Activated CD8-positive, alpha-beta memory T cell treated with anti-CD3 and anti-CD28 coated beads, Interleukin-2, amount 10 ng/mL, durations not matched to agents 7 days and 5 days (primary cell): ENCODE measurements at regions not wholly inside any gene's neighbourhood (a gene's known extent, or its start where the extent isn't known, plus 50 kb on each side); places are given as distances from the start of the nearest gene placed in this dataset.

Experiments
- ATAC-seq: fragments of 150-1000 bp; cut with Tn5 transposase; one replicate; pipeline ENCODE4 v1.10.0; 2021; ENCODE audit warnings: moderate library complexity
- CTCF ChIA-PET: fragments of 350-600 bp; sonication (Branson Sonifier 250); formaldehyde crosslinking; loops from one replicate; lab custom pipeline; 2021; ENCODE audit warnings: antibody characterized with exemption; lab: Charles Lee
- DNase-seq: peaks from one replicate; pipeline ENCODE4 v3.0.0-alpha.2; 2020
- H3K27ac Mint-ChIP-seq: one replicate; pipeline ENCODE4 v1.8.0; 2021; ENCODE audit warnings: mild to moderate bottlenecking, mixed read lengths
- H3K27me3 Mint-ChIP-seq: one replicate; pipeline ENCODE4 v1.8.0; 2021; ENCODE audit warnings: mixed read lengths
- H3K36me3 Mint-ChIP-seq: one replicate; pipeline ENCODE4 v1.8.0; 2021; ENCODE audit warnings: mild to moderate bottlenecking, mixed read lengths
- H3K4me1 Mint-ChIP-seq: one replicate; pipeline ENCODE4 v1.8.0; 2021; ENCODE audit warnings: mixed read lengths
- H3K4me3 Mint-ChIP-seq: one replicate; pipeline ENCODE4 v1.8.0; 2021; ENCODE audit warnings: mild to moderate bottlenecking, moderate library complexity, mixed read lengths
- H3K9me3 Mint-ChIP-seq: one replicate; pipeline ENCODE4 v1.8.0; 2022; ENCODE audit warnings: low read depth, mixed read lengths

DNA sequence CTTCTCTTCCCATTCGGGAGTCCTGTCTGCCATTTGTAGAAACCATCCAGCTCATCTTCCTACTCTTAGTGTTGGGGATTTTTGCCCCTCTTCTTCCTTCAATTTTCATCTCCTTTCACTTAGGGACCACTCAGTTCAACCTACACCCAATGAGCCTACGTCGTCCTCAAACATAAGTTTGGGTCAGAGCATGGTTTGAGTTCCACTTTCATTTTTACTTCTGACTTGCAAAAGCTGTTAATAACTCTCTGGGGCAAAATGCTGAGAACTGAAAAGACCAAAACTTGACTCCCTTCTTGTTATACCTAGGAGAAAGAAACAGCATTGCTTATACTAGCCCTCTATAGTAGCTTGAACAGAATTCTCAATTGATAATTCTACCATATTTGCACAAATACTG is 381.5 kb upstream of the MPDZ start:
- H3K36me3 Mint-ChIP-seq = no peaks in the 10 kb centered on the region
- ATAC-seq = no peak
- H3K4me1 Mint-ChIP-seq = no peaks in the 10 kb centered on the region
- peaks cover 7% of the 10 kb centered on the region for H3K9me3 Mint-ChIP-seq
- no peak overlapping the region for H3K4me3 Mint-ChIP-seq
- no peak overlapping the region for H3K27ac Mint-ChIP-seq
- CTCF ChIA-PET = no interaction called here
- H3K27me3 Mint-ChIP-seq = no peaks in the 10 kb centered on the region
- no peak for DNase-seq

DNA sequence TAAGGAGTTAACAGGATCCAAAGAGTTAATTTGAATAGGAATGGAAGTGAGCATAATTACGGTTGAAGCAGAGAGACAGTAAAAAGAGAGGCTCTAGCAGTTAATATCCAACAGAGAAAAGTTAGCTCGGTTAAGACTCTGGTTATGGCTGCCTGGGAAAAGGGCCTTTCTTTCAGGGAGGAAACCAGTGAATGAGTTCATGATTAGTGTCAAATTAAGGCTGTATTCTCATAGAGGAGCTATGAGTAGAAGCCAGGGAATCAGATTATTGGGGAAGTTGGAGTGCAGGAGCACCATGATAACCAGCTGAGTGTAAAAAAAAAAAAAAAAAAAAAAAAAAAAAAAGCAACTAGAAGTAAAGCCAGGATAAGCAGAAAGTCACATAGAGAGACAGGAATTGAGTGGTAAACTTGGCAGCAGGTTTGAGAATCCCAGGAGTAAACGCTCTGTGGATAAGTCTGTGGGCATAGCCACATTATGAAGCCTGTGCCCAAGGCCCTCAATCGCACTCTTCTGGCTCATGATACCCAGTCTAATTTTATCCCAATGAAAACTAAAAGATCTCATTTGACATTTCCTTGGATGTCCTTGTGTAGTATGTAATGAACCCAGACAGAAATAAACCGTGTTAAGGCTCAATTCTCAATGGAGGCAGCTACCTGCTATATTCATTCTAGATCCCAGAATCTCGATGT is 372.6 kb upstream of the MPDZ start:
- H3K36me3 Mint-ChIP-seq = no peaks in the 10 kb centered on the region
- H3K4me3 Mint-ChIP-seq = no peak overlapping the region
- no peaks in the 10 kb centered on the region for H3K4me1 Mint-ChIP-seq
- CTCF ChIA-PET = no interaction called here
- DNase-seq (no peak), ATAC-seq (no peak)
- H3K27ac Mint-ChIP-seq = no peak overlapping the region
- H3K27me3 Mint-ChIP-seq = no peaks in the 10 kb centered on the region
- H3K9me3 Mint-ChIP-seq = peaks cover 6% of the 10 kb centered on the region

DNA sequence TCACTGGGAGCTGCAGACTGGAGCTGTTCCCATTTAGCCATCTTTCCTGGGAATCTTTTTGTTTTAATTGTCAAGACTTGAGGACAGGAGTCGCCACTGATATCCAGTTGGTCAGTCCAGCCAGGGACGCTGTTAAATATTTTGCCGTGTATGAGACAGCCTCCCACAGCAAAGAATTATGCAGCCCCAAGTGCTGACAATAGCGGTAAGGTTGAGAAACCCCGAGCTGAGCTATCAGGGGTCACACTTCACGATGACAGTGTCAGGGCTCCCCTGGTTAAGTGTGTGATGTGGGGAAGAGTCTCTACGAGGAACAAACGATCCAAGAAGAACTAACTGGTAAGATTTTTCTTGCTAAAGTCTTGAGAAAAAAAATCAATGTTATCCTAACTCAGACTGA is 372.0 kb upstream of the MPDZ start:
- Mint-ChIP-seq H3K4me1 (no peaks in the 10 kb centered on the region), H3K9me3 (peaks cover 7% of the 10 kb centered on the region), H3K36me3 (no peaks in the 10 kb centered on the region), H3K27ac (no peak overlapping the region), H3K4me3 (no peak overlapping the region), H3K27me3 (no peaks in the 10 kb centered on the region)
- ATAC-seq = no peak
- DNase-seq = no peak
- CTCF ChIA-PET = no interaction called here

DNA sequence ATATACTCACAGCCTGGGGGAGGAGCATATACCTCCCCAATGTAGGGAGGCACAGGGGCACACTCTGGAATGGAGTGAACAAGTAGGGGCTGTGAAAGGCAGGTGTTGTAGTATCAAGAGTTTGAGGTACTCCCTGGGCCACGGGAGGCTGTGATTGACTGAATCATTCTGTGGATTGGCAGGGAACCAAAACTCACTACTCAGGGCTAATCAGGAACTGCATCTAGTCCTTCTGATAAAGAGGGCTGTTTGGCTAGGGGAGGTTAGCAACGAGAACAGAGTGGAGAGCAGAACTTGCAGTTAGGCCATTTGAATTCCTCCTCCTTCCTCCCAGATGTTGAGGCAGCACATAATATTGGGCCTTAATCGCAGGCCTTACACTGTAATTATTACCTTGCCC is 369.2 kb upstream of the MPDZ start:
- H3K27me3 Mint-ChIP-seq = no peaks in the 10 kb centered on the region
- H3K9me3 Mint-ChIP-seq = peaks cover 5% of the 10 kb centered on the region
- H3K4me3 Mint-ChIP-seq = no peak overlapping the region
- CTCF ChIA-PET = no interaction called here
- no peak overlapping the region for H3K27ac Mint-ChIP-seq
- no peaks in the 10 kb centered on the region for H3K4me1 Mint-ChIP-seq
- H3K36me3 Mint-ChIP-seq = no peaks in the 10 kb centered on the region
- no peak for ATAC-seq
- no peak for DNase-seq

DNA sequence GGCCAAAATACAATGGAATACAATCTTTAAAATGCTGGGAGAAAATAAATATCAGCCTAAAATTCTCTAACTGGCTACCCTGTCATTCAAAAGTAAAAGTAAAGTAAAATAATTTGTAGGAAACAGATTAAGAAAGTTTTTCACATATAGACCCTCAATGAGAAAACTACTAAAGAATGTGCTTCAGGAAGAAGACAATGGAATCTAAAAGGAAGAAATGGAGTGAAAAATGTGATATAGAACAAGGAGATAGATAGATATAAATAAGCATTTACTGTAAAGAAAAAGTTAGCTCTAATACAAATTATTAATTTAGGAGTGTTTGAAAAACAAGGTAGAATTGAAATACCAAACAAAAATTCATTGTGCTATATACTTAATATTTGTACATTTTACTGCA is 368.6 kb upstream of the MPDZ start:
- ATAC-seq = no peak
- Mint-ChIP-seq H3K27ac (no peak overlapping the region), H3K36me3 (no peaks in the 10 kb centered on the region), H3K4me1 (no peaks in the 10 kb centered on the region), H3K4me3 (no peak overlapping the region), H3K27me3 (no peaks in the 10 kb centered on the region), H3K9me3 (peaks cover 5% of the 10 kb centered on the region)
- no peak for DNase-seq
- CTCF ChIA-PET = no interaction called here

DNA sequence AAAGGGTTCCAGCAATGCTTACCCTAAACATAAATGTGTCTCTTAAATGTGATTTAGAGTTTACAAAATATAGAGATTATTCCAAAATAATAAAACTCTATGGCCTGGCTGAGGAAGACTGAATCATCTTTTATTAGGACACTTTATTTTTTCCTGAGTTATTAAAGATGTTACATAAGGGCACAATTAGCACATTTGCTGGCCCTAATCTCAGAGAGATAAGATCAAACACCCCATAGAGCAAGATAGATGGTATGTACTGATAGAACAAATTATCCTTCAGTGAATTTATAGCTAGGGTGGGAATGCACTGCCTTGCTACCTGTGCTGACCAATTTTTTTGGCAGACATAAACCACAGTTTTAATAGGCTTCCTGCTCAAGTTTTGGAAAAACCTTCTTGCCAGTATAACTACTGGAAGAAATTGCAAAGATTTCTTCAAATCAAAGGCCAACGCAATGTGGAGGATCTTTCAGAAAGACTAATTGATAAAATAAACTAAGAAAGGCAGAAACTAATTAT is 367.1 kb upstream of the MPDZ start:
- ATAC-seq (no peak), DNase-seq (no peak)
- Mint-ChIP-seq H3K36me3 (no peaks in the 10 kb centered on the region), H3K27me3 (no peaks in the 10 kb centered on the region), H3K9me3 (peaks cover 5% of the 10 kb centered on the region), H3K4me1 (no peaks in the 10 kb centered on the region), H3K27ac (no peak overlapping the region), H3K4me3 (no peak overlapping the region)
- CTCF ChIA-PET = no interaction called here

DNA sequence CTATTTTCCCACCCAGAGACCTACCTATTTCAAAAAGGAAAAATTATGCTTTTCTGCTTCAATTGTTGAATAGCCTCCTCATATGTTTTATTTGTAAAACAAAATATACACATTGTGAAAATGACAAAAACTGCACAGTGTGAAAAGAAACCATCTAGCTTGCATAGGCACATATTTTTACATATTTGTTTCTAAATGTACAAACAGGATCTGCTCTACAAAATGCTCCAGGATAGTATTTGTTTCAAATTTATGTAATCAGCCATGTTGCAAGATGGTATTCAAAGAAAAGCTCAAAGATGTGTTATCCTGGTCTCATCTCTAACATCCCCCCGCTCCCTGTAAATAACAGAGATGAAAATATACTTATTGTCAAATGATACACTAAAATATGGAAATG is 366.1 kb upstream of the MPDZ start:
- H3K36me3 Mint-ChIP-seq = no peaks in the 10 kb centered on the region
- no peaks in the 10 kb centered on the region for H3K4me1 Mint-ChIP-seq
- no peak overlapping the region for H3K27ac Mint-ChIP-seq
- H3K9me3 Mint-ChIP-seq = peaks cover 5% of the 10 kb centered on the region
- no peak for ATAC-seq
- no peaks in the 10 kb centered on the region for H3K27me3 Mint-ChIP-seq
- CTCF ChIA-PET = no interaction called here
- DNase-seq = no peak
- no peak overlapping the region for H3K4me3 Mint-ChIP-seq

DNA sequence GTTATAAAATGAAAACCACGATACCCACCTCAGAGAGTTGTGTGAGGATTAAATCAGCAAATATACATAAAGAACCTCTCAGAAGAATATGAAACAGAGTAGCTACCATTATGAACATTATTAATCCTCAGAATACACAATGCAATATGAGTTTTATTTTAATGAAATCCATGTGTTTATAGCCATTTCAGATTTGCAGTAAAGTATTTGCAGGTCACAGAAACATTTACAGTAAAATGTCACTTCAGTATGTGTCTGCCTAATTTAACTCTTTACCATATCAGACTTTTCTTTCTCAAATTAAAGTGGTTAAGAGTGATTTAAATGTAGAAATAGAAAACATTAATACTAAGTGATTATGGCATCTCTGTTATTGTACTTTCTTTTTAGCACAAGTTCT is 365.2 kb upstream of the MPDZ start:
- Mint-ChIP-seq H3K4me3 (no peak overlapping the region), H3K4me1 (no peaks in the 10 kb centered on the region), H3K27me3 (no peaks in the 10 kb centered on the region), H3K27ac (no peak overlapping the region), H3K9me3 (peaks cover 5% of the 10 kb centered on the region), H3K36me3 (no peaks in the 10 kb centered on the region)
- CTCF ChIA-PET = no interaction called here
- ATAC-seq = no peak
- no peak for DNase-seq

DNA sequence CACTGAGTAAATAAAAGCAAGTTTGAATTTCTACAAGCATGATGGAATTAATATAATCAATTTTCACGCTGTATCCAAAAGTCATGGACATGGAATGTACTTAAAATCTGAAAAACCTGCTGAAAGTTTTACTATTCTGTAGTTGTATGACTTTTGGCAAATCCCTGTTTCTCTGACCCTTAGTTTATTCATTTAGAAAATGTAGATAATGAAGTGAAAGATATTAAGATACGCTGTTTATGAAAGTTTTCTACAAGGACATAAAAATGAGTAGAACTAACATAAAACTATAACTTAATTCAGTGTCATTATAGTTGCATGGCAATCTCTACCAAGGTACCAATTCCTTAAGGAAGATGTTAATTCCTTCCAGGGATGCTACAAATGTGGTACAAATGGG is 363.2 kb upstream of the MPDZ start:
- DNase-seq (no peak), ATAC-seq (no peak)
- Mint-ChIP-seq H3K27ac (no peak overlapping the region), H3K4me1 (no peaks in the 10 kb centered on the region), H3K36me3 (no peaks in the 10 kb centered on the region), H3K4me3 (no peak overlapping the region), H3K27me3 (no peaks in the 10 kb centered on the region), H3K9me3 (peaks cover 7% of the 10 kb centered on the region)
- CTCF ChIA-PET = no interaction called here

DNA sequence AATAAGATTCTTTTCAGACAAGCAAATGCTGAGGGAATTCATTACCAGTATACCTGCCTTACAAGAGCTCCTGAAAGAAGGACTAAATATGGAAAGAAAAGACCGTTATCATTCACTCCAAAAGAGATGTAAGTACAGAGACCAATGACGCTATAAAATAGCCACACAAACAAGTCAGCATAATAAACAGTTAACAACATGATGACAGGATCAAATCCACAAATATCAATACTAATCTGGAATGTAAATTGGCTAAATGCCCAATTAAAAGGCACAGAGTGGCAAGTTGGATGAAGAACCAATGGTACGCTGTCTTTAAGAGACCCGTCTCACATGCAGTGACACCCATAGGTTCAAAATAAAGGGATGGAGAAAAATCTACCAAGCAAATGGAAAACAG is 349.6 kb upstream of the MPDZ start:
- CTCF ChIA-PET = no interaction called here
- DNase-seq (no peak), ATAC-seq (no peak)
- H3K27ac Mint-ChIP-seq = no peak overlapping the region
- no peaks in the 10 kb centered on the region for H3K27me3 Mint-ChIP-seq
- peaks cover 25% of the 10 kb centered on the region for H3K9me3 Mint-ChIP-seq
- no peaks in the 10 kb centered on the region for H3K4me1 Mint-ChIP-seq
- no peaks in the 10 kb centered on the region for H3K36me3 Mint-ChIP-seq
- H3K4me3 Mint-ChIP-seq = no peak overlapping the region

DNA sequence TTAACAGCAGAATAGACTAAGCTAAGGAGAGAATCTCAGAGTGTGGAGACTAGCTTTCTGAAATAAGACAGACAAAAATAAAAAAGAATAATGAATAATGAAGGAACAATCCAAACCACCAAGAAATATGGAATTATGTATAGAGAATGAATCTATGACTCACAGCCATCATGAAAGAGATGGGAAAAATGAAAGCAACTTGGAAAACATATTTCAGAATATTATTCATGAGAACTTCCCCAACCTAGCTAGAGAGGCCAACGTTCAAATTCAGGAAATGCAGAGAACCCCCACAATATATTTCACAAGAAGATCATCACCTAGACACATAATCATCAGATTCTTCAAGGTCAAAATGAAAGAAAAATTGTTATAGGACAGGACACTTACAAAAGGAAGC is 349.0 kb upstream of the MPDZ start:
- Mint-ChIP-seq H3K4me3 (no peak overlapping the region), H3K27ac (no peak overlapping the region), H3K27me3 (no peaks in the 10 kb centered on the region), H3K36me3 (no peaks in the 10 kb centered on the region), H3K9me3 (peaks cover 22% of the 10 kb centered on the region), H3K4me1 (no peaks in the 10 kb centered on the region)
- DNase-seq (no peak), ATAC-seq (no peak)
- CTCF ChIA-PET = no interaction called here

DNA sequence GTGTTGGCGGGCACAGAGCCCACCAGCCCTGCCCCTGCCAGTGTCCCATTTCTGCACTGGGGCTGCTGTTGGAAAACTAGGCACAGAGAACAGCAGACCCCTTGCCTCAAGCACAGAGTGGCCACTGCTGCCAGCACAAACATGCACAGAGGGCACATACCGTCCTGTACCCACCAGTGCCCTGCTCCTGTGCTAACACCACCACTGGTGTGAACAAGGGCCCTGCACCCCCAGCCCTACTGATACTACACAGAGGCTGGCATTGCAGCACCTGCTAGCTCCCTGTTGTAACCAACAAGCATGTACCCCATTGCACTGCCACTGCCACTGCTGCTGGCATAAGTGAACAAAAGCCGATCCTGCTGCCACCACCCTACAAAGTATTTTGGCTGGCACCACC is 348.0 kb upstream of the MPDZ start:
- Mint-ChIP-seq H3K4me3 (no peak overlapping the region), H3K4me1 (no peaks in the 10 kb centered on the region), H3K27me3 (no peaks in the 10 kb centered on the region), H3K27ac (no peak overlapping the region), H3K36me3 (no peaks in the 10 kb centered on the region), H3K9me3 (peaks cover 24% of the 10 kb centered on the region)
- CTCF ChIA-PET = no interaction called here
- DNase-seq (no peak), ATAC-seq (no peak)

DNA sequence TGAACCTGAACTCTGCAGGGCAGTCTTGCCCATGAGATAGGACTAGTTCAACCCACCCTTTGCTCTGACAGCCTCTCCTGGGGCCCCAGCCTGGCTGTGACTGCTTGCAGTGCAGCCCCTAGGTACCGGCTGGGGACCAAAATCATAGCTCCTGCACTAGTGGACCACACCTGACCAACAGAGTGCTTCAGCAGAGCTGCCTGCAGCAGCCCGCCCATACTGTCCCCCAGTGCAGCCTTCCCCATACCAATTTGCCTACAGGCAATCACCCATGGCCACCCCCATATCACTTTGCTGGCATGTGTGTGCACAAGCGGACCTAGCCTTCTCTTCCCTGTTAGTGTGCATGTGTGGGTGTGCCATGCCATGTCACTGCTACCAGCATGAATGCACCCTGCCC is 347.6 kb upstream of the MPDZ start:
- no peak overlapping the region for H3K27ac Mint-ChIP-seq
- DNase-seq (no peak), ATAC-seq (no peak)
- H3K36me3 Mint-ChIP-seq = no peaks in the 10 kb centered on the region
- peaks cover 26% of the 10 kb centered on the region for H3K9me3 Mint-ChIP-seq
- H3K4me3 Mint-ChIP-seq = no peak overlapping the region
- CTCF ChIA-PET = no interaction called here
- H3K27me3 Mint-ChIP-seq = no peaks in the 10 kb centered on the region
- no peaks in the 10 kb centered on the region for H3K4me1 Mint-ChIP-seq

DNA sequence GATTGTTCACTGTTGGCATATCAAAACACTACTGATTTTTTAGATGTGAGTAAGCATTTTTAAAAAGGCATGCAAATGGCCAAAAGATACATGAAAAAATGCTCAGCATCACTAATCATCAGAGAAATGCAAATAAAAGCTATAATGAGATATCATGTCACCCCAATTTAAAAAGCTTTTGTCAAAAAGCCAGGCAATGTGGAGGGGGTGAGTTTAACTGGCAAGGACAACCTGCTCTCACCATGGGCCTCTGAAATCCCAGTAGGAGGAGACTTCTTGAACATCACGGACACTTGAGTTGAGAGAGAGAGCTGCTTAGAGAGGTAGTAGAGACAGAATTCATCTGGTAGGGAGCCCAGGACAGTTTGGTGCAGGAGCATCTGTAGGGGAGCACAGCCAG is 347.1 kb upstream of the MPDZ start:
- Mint-ChIP-seq H3K4me1 (no peaks in the 10 kb centered on the region), H3K27ac (no peak overlapping the region)

More for the DNA sequence above, 347.1 kb upstream of the MPDZ start:
- Mint-ChIP-seq H3K4me3 (no peak overlapping the region), H3K9me3 (peaks cover 26% of the 10 kb centered on the region), H3K27me3 (no peaks in the 10 kb centered on the region), H3K36me3 (no peaks in the 10 kb centered on the region)
- CTCF ChIA-PET = no interaction called here
- DNase-seq = no peak
- no peak for ATAC-seq
